Osteoblast (primary cell): ENCODE measurements at regions not wholly inside any gene's neighbourhood (a gene's known extent, or its start where the extent isn't known, plus 50 kb on each side); places are given as distances from the start of the nearest gene placed in this dataset.

Experiments
- DNase-seq: peaks from one replicate; pipeline ENCODE4 v3.0.0; 2011; ENCODE audit warnings: low spot score, mixed read lengths; ENCODE audit not compliant: insufficient read length; ENCODE audit errors: missing footprints
- H2AFZ ChIP-seq: 2 replicates; pipeline ENCODE4 v1.6.0; 2011; ENCODE audit warnings: mild to moderate bottlenecking, low read length
- H3K27ac ChIP-seq: 2 replicates; pipeline ENCODE4 v1.5.1; 2011; ENCODE audit warnings: mild to moderate bottlenecking, low read depth, low read length, moderate library complexity
- H3K27me3 ChIP-seq: 2 replicates; pipeline ENCODE4 v1.6.0; 2012; ENCODE audit warnings: mild to moderate bottlenecking, control low read depth, inconsistent platforms, low read length, moderate library complexity; ENCODE audit not compliant: insufficient read depth
- H3K36me3 ChIP-seq: 2 replicates; pipeline ENCODE4 v1.5.1; 2011; ENCODE audit warnings: mild to moderate bottlenecking, low read length, control low read depth, moderate library complexity; ENCODE audit not compliant: insufficient read depth
- H3K4me1 ChIP-seq: 2 replicates; pipeline ENCODE4 v1.5.1; 2011; ENCODE audit warnings: mild to moderate bottlenecking, low read length, control low read depth, moderate library complexity; ENCODE audit not compliant: insufficient read depth
- H3K4me2 ChIP-seq: 2 replicates; pipeline ENCODE4 v1.6.0; 2011; ENCODE audit warnings: mild to moderate bottlenecking, low read length; ENCODE audit not compliant: insufficient read depth
- H3K4me3 ChIP-seq: fragments of 200-600 bp; sonication (generic); 3 replicates; pipeline ENCODE4 v1.5.1; 2012; ENCODE audit warnings: mild to moderate bottlenecking, low read length, inconsistent platforms; ENCODE audit not compliant: insufficient read depth
- H3K79me2 ChIP-seq: 2 replicates; pipeline ENCODE4 v1.6.0; 2012; ENCODE audit warnings: mild to moderate bottlenecking, low read length, control low read depth, inconsistent platforms; ENCODE audit not compliant: insufficient read depth
- H3K9me3 ChIP-seq: 2 replicates; pipeline ENCODE4 v1.5.1; 2011; ENCODE audit warnings: low read depth, low read length, control low read depth
- H4K20me1 ChIP-seq: 2 replicates; pipeline ENCODE4 v1.6.0; 2012; ENCODE audit warnings: mild to moderate bottlenecking, low read length, control low read depth; ENCODE audit not compliant: insufficient read depth
- TF ChIP-seq, protein P1 (sequence below): IDR thresholded peaks from 2 replicates; pipeline ENCODE4 v1.5.1; 2011; ENCODE audit warnings: mild to moderate bottlenecking, low read depth, low read length, moderate library complexity; ENCODE audit errors: extremely low read depth

DNA sequence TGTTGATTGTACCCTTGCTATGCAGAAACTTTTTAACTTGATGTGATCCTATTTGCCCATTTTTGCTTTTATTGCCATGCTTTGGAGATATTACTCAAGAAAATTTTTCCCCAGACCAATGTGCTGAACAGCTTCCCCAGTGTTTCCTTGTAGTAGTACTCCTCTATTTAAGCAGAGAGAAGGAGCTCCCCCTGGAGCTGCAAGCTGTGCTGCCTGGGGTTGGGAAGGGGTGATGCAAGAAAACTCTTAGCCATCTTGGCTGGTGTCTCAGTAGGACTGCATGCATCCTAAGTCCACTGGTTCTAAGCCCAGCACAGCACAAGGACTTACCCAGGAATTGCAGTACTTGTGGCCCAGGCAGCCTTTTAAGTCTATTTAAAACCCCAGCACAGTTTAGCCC lies 121.6 kb downstream of the NTMT2 start:
- DNase-seq: no peak
- no peak overlapping the region for H3K4me2 ChIP-seq

DNA sequence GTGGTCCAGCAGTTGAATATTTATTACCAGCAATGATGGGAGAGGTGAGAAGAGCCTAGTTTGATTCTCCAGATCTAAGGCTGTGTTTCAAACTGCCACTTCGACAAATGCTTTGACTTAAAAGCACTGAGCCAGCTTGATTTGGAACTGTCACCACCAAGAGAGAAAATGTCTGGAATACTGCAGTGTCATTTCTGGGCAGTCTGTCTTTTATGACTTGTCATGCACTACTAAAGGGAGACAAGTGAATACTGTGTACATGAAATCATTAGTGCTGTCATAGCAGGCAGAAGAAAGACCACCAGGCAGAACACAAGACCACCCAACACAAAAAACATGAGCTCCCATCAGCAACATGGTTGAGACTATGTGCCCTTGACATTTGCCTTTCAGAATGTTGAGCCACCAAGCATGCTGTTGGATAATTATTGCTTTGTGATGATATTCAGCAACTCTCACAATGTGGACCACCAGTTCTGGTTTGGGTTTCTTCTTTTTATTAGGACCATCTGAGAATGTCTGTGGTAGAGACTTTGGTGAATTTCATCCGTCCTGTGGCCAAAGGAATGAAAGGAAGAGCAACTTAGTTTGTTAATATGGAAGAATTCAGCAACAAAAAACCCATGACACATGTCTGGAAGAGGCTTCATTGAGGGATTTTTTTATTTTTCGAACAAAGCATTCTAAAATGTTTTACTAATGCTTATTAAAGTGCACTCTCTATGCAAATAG lies 125.8 kb downstream of the NTMT2 start:
- Histone ChIP-seq H2AFZ (no peak overlapping the region), H3K27me3 (no peaks in the 10 kb centered on the region), H3K36me3 (no peaks in the 10 kb centered on the region), H3K9me3 (no peaks in the 10 kb centered on the region), H3K4me1 (no peaks in the 10 kb centered on the region), H3K4me3 (no peak overlapping the region), H3K79me2 (no peaks in the 10 kb centered on the region), H3K4me2 (no peak overlapping the region), H4K20me1 (no peaks in the 10 kb centered on the region), H3K27ac (no peak overlapping the region)
- no peak for DNase-seq
- TF ChIP-seq, protein P1, sequence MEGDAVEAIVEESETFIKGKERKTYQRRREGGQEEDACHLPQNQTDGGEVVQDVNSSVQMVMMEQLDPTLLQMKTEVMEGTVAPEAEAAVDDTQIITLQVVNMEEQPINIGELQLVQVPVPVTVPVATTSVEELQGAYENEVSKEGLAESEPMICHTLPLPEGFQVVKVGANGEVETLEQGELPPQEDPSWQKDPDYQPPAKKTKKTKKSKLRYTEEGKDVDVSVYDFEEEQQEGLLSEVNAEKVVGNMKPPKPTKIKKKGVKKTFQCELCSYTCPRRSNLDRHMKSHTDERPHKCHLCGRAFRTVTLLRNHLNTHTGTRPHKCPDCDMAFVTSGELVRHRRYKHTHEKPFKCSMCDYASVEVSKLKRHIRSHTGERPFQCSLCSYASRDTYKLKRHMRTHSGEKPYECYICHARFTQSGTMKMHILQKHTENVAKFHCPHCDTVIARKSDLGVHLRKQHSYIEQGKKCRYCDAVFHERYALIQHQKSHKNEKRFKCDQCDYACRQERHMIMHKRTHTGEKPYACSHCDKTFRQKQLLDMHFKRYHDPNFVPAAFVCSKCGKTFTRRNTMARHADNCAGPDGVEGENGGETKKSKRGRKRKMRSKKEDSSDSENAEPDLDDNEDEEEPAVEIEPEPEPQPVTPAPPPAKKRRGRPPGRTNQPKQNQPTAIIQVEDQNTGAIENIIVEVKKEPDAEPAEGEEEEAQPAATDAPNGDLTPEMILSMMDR: no peak

More for the DNA sequence above, 121.6 kb downstream of the NTMT2 start:
- H3K36me3 ChIP-seq: no peaks in the 10 kb centered on the region
- H3K9me3 ChIP-seq: no peaks in the 10 kb centered on the region
- H3K27me3 ChIP-seq: no peaks in the 10 kb centered on the region
- no peaks in the 10 kb centered on the region for H4K20me1 ChIP-seq
- H3K4me1 ChIP-seq: no peaks in the 10 kb centered on the region
- H2AFZ ChIP-seq: no peak overlapping the region
- TF ChIP-seq, protein P1: peak; percentile 50
- no peak overlapping the region for H3K4me3 ChIP-seq
- no peaks in the 10 kb centered on the region for H3K79me2 ChIP-seq
- no peak overlapping the region for H3K27ac ChIP-seq

DNA sequence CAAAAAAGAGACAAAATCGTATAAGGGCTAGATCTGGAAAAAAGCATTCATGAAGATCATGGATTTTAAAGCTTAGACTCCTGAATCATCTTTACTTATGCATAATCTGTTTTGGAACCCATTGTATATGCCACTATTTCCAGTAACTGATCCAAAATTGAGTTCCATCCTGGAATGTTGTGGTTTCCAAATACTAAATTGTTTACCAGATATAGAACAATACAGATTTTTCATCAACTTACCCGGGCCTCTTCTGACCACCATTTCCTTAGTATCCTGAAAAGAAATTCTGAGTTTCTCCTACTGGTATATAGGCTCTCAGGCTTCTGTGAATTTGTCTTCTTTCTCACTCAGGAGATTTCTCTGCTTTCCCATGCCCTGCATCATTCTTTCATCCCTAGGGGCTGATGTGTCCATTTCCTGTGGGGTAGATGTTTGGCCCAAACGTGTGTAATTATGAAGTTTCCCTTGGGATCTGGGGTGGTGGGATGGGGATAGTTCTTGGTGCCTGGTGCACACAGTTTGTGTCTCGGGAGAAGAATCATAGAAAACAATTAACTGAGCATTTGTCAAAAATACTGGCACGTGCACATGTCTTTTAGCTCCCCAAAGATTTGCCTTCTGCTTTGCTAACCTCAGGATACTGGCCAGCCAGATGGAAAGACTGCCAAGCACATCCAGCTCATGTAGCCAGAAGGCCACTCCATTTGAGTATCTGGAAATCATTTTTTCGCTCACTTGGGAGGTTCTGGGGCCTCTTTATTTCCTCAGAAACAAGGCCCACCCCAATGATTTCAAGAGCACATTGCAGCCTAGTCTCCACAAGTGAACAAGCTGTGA lies 127.8 kb downstream of the NTMT2 start:
- no peak for DNase-seq
- H3K27ac ChIP-seq: no peak overlapping the region
- TF ChIP-seq, protein P1: no peak
- no peaks in the 10 kb centered on the region for H3K27me3 ChIP-seq
- H3K36me3 ChIP-seq: no peaks in the 10 kb centered on the region
- H4K20me1 ChIP-seq: no peaks in the 10 kb centered on the region
- H3K4me1 ChIP-seq: no peaks in the 10 kb centered on the region
- H3K79me2 ChIP-seq: no peaks in the 10 kb centered on the region
- no peak overlapping the region for H3K4me3 ChIP-seq
- no peaks in the 10 kb centered on the region for H3K9me3 ChIP-seq
- no peak overlapping the region for H3K4me2 ChIP-seq
- no peak overlapping the region for H2AFZ ChIP-seq

DNA sequence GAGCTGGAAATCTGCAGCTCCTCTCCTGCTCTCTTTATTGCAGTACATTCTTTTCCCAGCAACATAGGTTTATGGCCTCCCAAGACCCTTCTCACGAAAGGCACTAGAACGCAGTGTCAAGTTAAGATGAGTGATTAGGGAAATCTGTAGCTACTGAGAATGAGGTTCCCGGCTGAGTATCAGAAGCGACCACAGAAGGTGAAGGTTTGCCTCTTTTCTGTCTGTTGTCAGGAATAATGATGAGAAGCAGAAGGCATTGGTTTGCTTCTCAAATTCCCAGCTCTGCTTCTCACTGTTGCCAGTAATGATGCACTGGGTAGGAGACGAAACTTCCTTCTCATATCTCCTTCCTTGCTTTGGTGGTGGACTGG lies 128.4 kb downstream of the NTMT2 start:
- TF ChIP-seq, protein P1: no peak
- Histone ChIP-seq H3K9me3 (no peaks in the 10 kb centered on the region), H3K36me3 (no peaks in the 10 kb centered on the region), H3K27ac (no peak overlapping the region), H4K20me1 (no peaks in the 10 kb centered on the region), H3K4me3 (no peak overlapping the region), H3K79me2 (no peaks in the 10 kb centered on the region), H3K4me1 (no peaks in the 10 kb centered on the region), H2AFZ (no peak overlapping the region), H3K4me2 (no peak overlapping the region), H3K27me3 (no peaks in the 10 kb centered on the region)
- DNase-seq: peak; percentile 77
